NCI-H1694 (cell line): ENCODE measurements at regions not wholly inside any gene's neighbourhood (a gene's known extent, or its start where the extent isn't known, plus 50 kb on each side); places are given as distances from the start of the nearest gene placed in this dataset.
A peak's percentile ranks its signal among the peaks of the same experiment; 100 is the strongest.
"Not testable (repeated sequence)": the region's sequence is repeated elsewhere in the genome, so short reads cannot be mapped to it uniquely, and the experiment has no call there.

ENCODE experiments used
- DNase-seq: peaks from one replicate; lab custom pipeline; 2025; lab: John Stamatoyannopoulos, UW

- no peak for DNase-seq
Observed at GRCh38 chr6:137545073-137545472, 50.9 kb upstream of the OLIG3 start.

GRCh38 chr6:137547186-137547585 lies 53.0 kb upstream of the OLIG3 start:
- no peak for DNase-seq

GRCh38 chr6:137547601-137548000 lies 53.4 kb upstream of the OLIG3 start:
- DNase-seq, result no peak

GRCh38 chr6:137549106-137549505 lies 54.9 kb upstream of the OLIG3 start:
- DNase-seq, result no peak

GRCh38 chr6:137550535-137550934 lies 56.3 kb upstream of the OLIG3 start:
- peak; percentile 76 for DNase-seq

- no peak for DNase-seq
Observed at GRCh38 chr6:137552146-137552545, 58.0 kb upstream of the OLIG3 start.

- no peak for DNase-seq
Observed at GRCh38 chr6:137552809-137553208, 58.6 kb upstream of the OLIG3 start.

GRCh38 chr6:137559521-137560183 lies 65.5 kb upstream of the OLIG3 start:
- DNase-seq, result not testable (repeated sequence)

- DNase-seq, result no peak
Observed at GRCh38 chr6:137560184-137560563, 66.0 kb upstream of the OLIG3 start.

- no peak for DNase-seq
Observed at GRCh38 chr6:137568067-137568466, 73.9 kb upstream of the OLIG3 start.

GRCh38 chr6:137570393-137570792 lies 76.2 kb upstream of the OLIG3 start:
- DNase-seq, result peak; percentile 26

- DNase-seq, result no peak
Observed at GRCh38 chr6:137571854-137572253, 77.7 kb upstream of the OLIG3 start.

- no peak for DNase-seq
Observed at GRCh38 chr6:137573739-137574138, 79.5 kb upstream of the OLIG3 start.

GRCh38 chr6:137579612-137580011 lies 85.4 kb upstream of the OLIG3 start:
- DNase-seq, result no peak

GRCh38 chr6:137581019-137581707 lies 87.0 kb upstream of the OLIG3 start:
- no peak for DNase-seq

GRCh38 chr6:137583519-137583918 lies 89.3 kb upstream of the OLIG3 start:
- DNase-seq, result not testable (repeated sequence)

GRCh38 chr6:137588472-137588871 lies 94.3 kb upstream of the OLIG3 start:
- no peak for DNase-seq

GRCh38 chr6:137589067-137589848 lies 95.1 kb upstream of the OLIG3 start:
- DNase-seq, result no peak

GRCh38 chr6:137590684-137591083 lies 96.5 kb upstream of the OLIG3 start:
- DNase-seq, result no peak

- DNase-seq, result no peak
Observed at GRCh38 chr6:137601471-137601870, 107.3 kb upstream of the OLIG3 start.

- DNase-seq, result peak; percentile 90
Observed at GRCh38 chr6:137602313-137603197, 108.4 kb upstream of the OLIG3 start.

GRCh38 chr6:137610702-137611101 lies 116.5 kb upstream of the OLIG3 start:
- DNase-seq, result no peak
